Parathyroid adenoma (tissue), 2 donors: ENCODE measurements at regions not wholly inside any gene's neighbourhood (a gene's known extent, or its start where the extent isn't known, plus 50 kb on each side); places are given as distances from the start of the nearest gene placed in this dataset.

ENCODE experiments used
- H2AFZ ChIP-seq: fragments of 300-600 bp; sonication (generic); one replicate; pipeline ENCODE4 v1.7.0; 2017; ENCODE audit warnings: antibody characterized with exemption, mild to moderate bottlenecking
- H3K27ac ChIP-seq: fragments of 300-600 bp; sonication (generic); one replicate; pipeline ENCODE4 v1.7.0; 2017
- H3K27me3 ChIP-seq: fragments of 300-600 bp; sonication (generic); one replicate; pipeline ENCODE4 v1.7.0; 2017; ENCODE audit warnings: low read length; ENCODE audit not compliant: control insufficient read depth, insufficient read depth
- H3K36me3 ChIP-seq: fragments of 300-600 bp; sonication (generic); one replicate; pipeline ENCODE4 v1.7.0; 2017; ENCODE audit warnings: low read length; ENCODE audit not compliant: control insufficient read depth, insufficient read depth
- H3K4me1 ChIP-seq: fragments of 300-600 bp; sonication (generic); one replicate; pipeline ENCODE4 v1.7.0; 2017; ENCODE audit warnings: control low read depth
- H3K4me2 ChIP-seq: fragments of 300-600 bp; sonication (generic); one replicate; pipeline ENCODE4 v1.7.0; 2017; ENCODE audit warnings: low read length
- H3K4me3 ChIP-seq: fragments of 300-600 bp; sonication (generic); one replicate; pipeline ENCODE4 v1.7.0; 2017; ENCODE audit warnings: low read depth, low read length
- H3K79me2 ChIP-seq: fragments of 300-600 bp; sonication (generic); one replicate; pipeline ENCODE4 v1.7.0; 2017; ENCODE audit warnings: control low read depth
- H3K9ac ChIP-seq: fragments of 300-600 bp; sonication (generic); one replicate; pipeline ENCODE4 v1.7.0; 2017; ENCODE audit warnings: mild to moderate bottlenecking
- H3K9me3 ChIP-seq: fragments of 300-600 bp; sonication (generic); one replicate; pipeline ENCODE4 v1.7.0; 2017; ENCODE audit warnings: low read length; ENCODE audit not compliant: control insufficient read depth
- TF ChIP-seq, protein P1 (sequence below): fragments of 300-600 bp; sonication (generic); IDR thresholded peaks from one replicate; pipeline ENCODE4 v1.7.0; 2017; ENCODE audit warnings: antibody characterized with exemption, mild to moderate bottlenecking
- donor health status: primary hyperparathyroidism.

DNA sequence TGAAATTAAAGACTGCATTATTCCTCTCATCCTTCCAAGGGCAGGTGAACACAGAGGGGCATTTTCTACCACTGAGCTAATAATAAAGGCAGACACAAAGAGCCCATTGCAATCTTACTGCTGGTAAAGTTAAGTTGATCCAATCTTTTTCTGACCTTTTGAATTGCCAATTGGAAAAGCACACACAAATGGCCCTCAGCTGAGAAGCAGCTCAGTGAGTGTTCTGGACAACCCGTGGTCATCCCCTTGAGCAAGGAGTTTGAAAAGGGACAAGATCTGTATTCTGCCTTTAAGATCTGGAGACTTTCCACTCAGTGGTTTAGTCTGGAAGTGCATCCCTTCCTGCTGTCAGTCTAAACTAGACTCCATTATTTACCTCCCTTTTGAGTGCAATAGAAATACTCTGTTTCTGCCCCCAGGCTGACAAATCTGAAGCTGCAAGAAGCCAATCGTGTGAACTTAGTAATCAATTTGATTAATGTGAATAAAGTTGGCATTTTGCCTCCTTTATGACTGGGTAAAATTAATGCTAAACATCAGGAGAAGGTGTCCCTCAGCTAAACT, 835.7 kb downstream of the MAT2B start:
- Histone ChIP-seq H3K27ac (no peak overlapping the region), H3K9me3 (no peaks in the 10 kb centered on the region), H3K79me2 (no peaks in the 10 kb centered on the region), H3K27me3 (no peaks in the 10 kb centered on the region), H3K4me3 (no peak overlapping the region), H3K4me2 (no peak overlapping the region), H2AFZ (no peak overlapping the region), H3K36me3 (no peaks in the 10 kb centered on the region), H3K9ac (no peak overlapping the region), H3K4me1 (no peaks in the 10 kb centered on the region)
- TF ChIP-seq, protein P1, sequence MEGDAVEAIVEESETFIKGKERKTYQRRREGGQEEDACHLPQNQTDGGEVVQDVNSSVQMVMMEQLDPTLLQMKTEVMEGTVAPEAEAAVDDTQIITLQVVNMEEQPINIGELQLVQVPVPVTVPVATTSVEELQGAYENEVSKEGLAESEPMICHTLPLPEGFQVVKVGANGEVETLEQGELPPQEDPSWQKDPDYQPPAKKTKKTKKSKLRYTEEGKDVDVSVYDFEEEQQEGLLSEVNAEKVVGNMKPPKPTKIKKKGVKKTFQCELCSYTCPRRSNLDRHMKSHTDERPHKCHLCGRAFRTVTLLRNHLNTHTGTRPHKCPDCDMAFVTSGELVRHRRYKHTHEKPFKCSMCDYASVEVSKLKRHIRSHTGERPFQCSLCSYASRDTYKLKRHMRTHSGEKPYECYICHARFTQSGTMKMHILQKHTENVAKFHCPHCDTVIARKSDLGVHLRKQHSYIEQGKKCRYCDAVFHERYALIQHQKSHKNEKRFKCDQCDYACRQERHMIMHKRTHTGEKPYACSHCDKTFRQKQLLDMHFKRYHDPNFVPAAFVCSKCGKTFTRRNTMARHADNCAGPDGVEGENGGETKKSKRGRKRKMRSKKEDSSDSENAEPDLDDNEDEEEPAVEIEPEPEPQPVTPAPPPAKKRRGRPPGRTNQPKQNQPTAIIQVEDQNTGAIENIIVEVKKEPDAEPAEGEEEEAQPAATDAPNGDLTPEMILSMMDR: no peak

DNA sequence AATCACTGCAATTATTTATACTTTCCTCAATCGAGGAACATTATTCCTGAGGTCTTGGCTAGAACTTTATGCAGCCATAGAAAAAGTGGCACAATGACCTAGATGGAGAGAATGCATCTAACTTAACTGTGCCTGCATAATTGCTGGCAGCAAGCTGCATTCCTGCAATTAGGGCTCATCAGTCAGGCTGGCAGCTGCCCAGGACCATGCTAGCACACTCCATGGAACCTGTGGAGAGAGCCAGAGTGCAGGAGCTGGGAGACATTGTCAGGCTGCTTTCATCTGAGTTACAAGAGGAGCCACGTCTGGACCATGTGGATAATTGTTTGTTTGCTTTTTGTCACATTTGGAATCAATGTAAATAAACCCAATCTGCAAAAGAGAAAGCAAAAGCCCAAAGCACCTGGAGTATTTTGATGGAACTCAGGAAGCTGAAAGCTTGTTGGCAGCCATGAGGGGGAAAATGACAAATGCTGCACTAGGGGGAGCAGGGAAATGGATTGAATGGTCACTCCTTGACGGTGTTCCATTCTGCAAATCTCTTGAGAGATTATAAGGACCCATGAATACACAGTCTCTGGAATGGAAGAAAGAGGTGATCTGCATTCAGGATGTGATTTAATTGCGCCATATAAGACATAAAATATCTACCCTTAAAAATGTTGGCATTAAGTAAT, 839.9 kb downstream of the MAT2B start:
- no peaks in the 10 kb centered on the region for H3K9me3 ChIP-seq
- no peak overlapping the region for H3K4me2 ChIP-seq
- H3K4me1 ChIP-seq: no peaks in the 10 kb centered on the region
- no peaks in the 10 kb centered on the region for H3K36me3 ChIP-seq
- H3K79me2 ChIP-seq: no peaks in the 10 kb centered on the region
- no peaks in the 10 kb centered on the region for H3K27me3 ChIP-seq
- no peak overlapping the region for H2AFZ ChIP-seq
- TF ChIP-seq, protein P1: no peak
- no peak overlapping the region for H3K4me3 ChIP-seq
- no peak overlapping the region for H3K9ac ChIP-seq
- no peak overlapping the region for H3K27ac ChIP-seq

DNA sequence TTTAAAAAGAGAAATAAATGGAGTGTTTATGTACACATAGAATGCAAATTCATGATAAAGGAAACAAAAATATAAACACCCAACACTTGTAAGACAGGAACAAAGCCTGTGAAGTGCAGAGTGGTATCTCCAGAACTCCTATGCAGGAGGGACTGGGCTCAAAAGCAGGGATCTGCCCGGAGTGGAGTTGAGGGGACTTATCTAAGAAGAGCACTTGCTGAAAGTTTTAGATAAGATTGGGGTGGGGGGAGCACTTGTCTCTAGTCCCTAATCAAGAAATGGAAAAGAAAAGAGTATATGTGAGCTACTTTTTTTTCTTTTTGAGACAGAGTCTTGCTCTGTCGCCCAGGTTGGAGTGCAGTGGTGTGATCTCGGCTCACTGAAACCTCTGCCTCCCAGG, 840.4 kb downstream of the MAT2B start:
- H3K4me2 ChIP-seq: no peak overlapping the region
- TF ChIP-seq, protein P1: no peak
- no peaks in the 10 kb centered on the region for H3K27me3 ChIP-seq
- no peak overlapping the region for H2AFZ ChIP-seq
- H3K9ac ChIP-seq: no peak overlapping the region
- H3K9me3 ChIP-seq: no peaks in the 10 kb centered on the region
- no peak overlapping the region for H3K4me3 ChIP-seq
- no peaks in the 10 kb centered on the region for H3K79me2 ChIP-seq
- H3K36me3 ChIP-seq: no peaks in the 10 kb centered on the region
- no peaks in the 10 kb centered on the region for H3K4me1 ChIP-seq
- H3K27ac ChIP-seq: no peak overlapping the region

DNA sequence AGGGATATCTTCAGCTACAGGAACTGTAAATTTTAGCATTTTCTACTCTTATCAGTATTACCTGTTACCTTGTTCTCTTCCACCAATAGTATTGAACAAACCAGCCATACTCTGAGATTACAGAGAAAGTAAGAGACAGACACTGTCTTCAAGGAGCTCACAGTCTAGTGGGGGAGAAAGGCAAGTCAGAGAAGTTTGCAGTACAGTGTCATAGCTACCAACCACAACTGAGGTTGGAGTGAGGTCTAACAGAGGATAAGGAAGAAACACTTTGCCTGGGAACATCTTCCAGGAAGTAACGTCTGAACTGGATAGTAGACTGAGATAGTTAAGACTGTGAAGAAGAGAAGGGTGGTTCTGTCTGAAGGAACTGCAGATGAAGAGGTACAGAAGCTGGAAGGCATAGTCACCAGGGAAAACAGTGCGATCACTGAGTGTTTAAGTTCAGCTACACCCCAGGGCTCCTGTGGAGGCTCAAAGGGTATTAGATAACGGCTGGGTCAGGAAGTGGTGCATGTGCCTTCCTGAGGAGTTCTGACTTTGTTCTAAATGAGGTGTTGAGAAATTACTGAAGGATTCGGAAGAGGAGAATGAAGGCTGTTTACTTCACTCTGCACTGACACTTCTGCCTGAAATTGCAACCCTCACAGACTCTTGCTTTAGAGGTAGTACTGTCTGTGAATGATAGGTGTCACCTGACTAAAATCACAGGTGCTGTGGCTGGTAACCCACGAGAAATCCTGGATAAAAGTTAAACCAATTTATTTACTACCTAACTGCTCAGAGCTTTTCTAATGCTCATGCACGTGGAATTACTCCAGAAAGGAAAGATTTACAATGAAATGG, 841.6 kb downstream of the MAT2B start:
- Histone ChIP-seq H3K79me2 (no peaks in the 10 kb centered on the region), H3K4me3 (no peak overlapping the region), H3K27me3 (no peaks in the 10 kb centered on the region), H3K9ac (no peak overlapping the region), H2AFZ (no peak overlapping the region), H3K9me3 (no peaks in the 10 kb centered on the region), H3K4me2 (no peak overlapping the region), H3K27ac (no peak overlapping the region), H3K4me1 (no peaks in the 10 kb centered on the region), H3K36me3 (no peaks in the 10 kb centered on the region)
- TF ChIP-seq, protein P1: no peak
